A549 (cell line): ENCODE measurements at regions not wholly inside any gene's neighbourhood (a gene's known extent, or its start where the extent isn't known, plus 50 kb on each side); places are given as distances from the start of the nearest gene placed in this dataset.

Source experiments
- ATAC-seq, 2 experiments: fragments of 200-7000 bp in 1 of 2; fragments of >200 bp in 1 of 2; cut with Nextera tagmentation in 1 of 2; cut with Tn5 transposase in 1 of 2; 3 replicates each; pipeline versions ENCODE4 v1.8.0 to v1.9.1; 2018 to 2020; ENCODE audit warnings: mild to moderate bottlenecking in 1 of 2, moderate library complexity in 1 of 2
- CTCF ChIA-PET: fragments of 300-600 bp; sonication (Branson Sonifier 250); formaldehyde crosslinking; extraction: SDS; loops from one replicate; lab custom pipeline; 2021; ENCODE audit warnings: antibody characterized with exemption, inconsistent platforms; lab: Yijun Ruan, JAX
- POLR2A ChIA-PET: fragments of 350-600 bp; formaldehyde crosslinking; extraction: SDS; loops from one replicate; lab custom pipeline; 2021; ENCODE audit warnings: antibody characterized with exemption, inconsistent platforms; lab: Yijun Ruan, JAX
- DNase-seq, 2 experiments: peaks; one replicate each; pipeline versions ENCODE4 v3.0.0 to v3.0.0-alpha.2; 2011 to 2016; ENCODE audit warnings: low read depth in 1 of 2, low spot score in 1 of 2
- FAIRE-seq: peaks from 2 replicates; lab custom pipeline; 2011; peaks lifted over from hg19 to GRCh38; lab: Jason Lieb, UNC
- H3K27ac ChIP-seq, 2 experiments: fragments of >200 bp; sonication (Bioruptor Twin); formaldehyde crosslinking; 3 replicates each; pipeline ENCODE4 v1.5.1; 2016 to 2017
- H3K4me1 ChIP-seq: fragments of >200 bp; sonication (Bioruptor Twin); formaldehyde crosslinking; 3 replicates; pipeline ENCODE4 v1.6.1; 2016
- H3K4me2 ChIP-seq: fragments of >200 bp; sonication (Bioruptor Twin); formaldehyde crosslinking; 3 replicates; pipeline ENCODE4 v1.6.1; 2016
- H3K4me3 ChIP-seq: fragments of >200 bp; sonication (Bioruptor Twin); formaldehyde crosslinking; 3 replicates; pipeline ENCODE4 v1.5.1; 2016
- H3K9me3 ChIP-seq: fragments of >200 bp; sonication (Bioruptor Twin); formaldehyde crosslinking; 3 replicates; pipeline ENCODE4 v1.6.1; 2016
- BCL3 ChIP-seq: fragments of >200 bp; sonication (Bioruptor Twin); formaldehyde crosslinking; IDR thresholded peaks from 3 replicates; pipeline ENCODE4 v1.6.1; 2016
- BHLHE40 ChIP-seq: IDR thresholded peaks from 2 replicates; pipeline ENCODE4 v1.6.1; 2012; ENCODE audit warnings: low read depth, low read length, inconsistent platforms
- CBX8 ChIP-seq: fragments of 200-600 bp; sonication (generic); IDR thresholded peaks from 2 replicates; pipeline ENCODE4 v1.6.1; 2016
- CEBPB ChIP-seq, 2 experiments: fragments of >200 bp in 1 of 2; sonication (Bioruptor Twin) in 1 of 2; formaldehyde crosslinking in 1 of 2; IDR thresholded peaks; 2 replicates each; pipeline ENCODE4 v1.6.1; 2012 to 2016
- EHF ChIP-seq: fragments of 250-450 bp; sonication (Bioruptor Pico); IDR thresholded peaks from 2 replicates; pipeline ENCODE4 v1.5.0; 2020; ENCODE audit warnings: mild to moderate bottlenecking
- EHMT2 ChIP-seq: fragments of 200-600 bp; sonication (generic); IDR thresholded peaks from 2 replicates; pipeline ENCODE4 v1.6.1; 2016; ENCODE audit warnings: antibody characterized with exemption, low read depth, mild to moderate bottlenecking, moderate library complexity
- EP300 ChIP-seq, 2 experiments: fragments of >200 bp; sonication (Bioruptor Twin); formaldehyde crosslinking; IDR thresholded peaks; 2 replicates in 1 of 2; 3 replicates in 1 of 2; pipeline ENCODE4 v1.6.1; 2016 to 2017
- FOSL2 ChIP-seq, 2 experiments: fragments of 450-650 bp in 1 of 2; fragments of >200 bp in 1 of 2; sonication (Bioruptor Twin) in 1 of 2; formaldehyde crosslinking; IDR thresholded peaks; 2 replicates each; pipeline versions ENCODE4 v1.5.0 to v1.6.1; 2016 to 2020; ENCODE audit warnings: mild to moderate bottlenecking in 1 of 2, moderate library complexity in 1 of 2
- HDAC2 ChIP-seq: fragments of 200-600 bp; sonication (generic); IDR thresholded peaks from 2 replicates; pipeline ENCODE4 v1.6.1; 2016
- HEYL ChIP-seq: fragments of 250-450 bp; sonication (Bioruptor Pico); IDR thresholded peaks from 2 replicates; pipeline ENCODE4 v1.8.0; 2021; ENCODE audit warnings: mild to moderate bottlenecking, moderate library complexity
- HOXB5 ChIP-seq: fragments of 250-450 bp; sonication (Bioruptor Pico); IDR thresholded peaks from 2 replicates; pipeline ENCODE4 v1.5.0; 2020; ENCODE audit warnings: mild to moderate bottlenecking, moderate library complexity
- MAZ ChIP-seq: fragments of 150-350 bp; IDR thresholded peaks from 2 replicates; pipeline ENCODE4 v1.6.1; 2014; ENCODE audit warnings: antibody characterized with exemption, low read depth, low read length, borderline replicate concordance
- MYC ChIP-seq: IDR thresholded peaks from 2 replicates; pipeline ENCODE4 v1.6.1; 2012; ENCODE audit warnings: mild to moderate bottlenecking, inconsistent platforms, low read length, improper control_type of control experiment, borderline replicate concordance
- NFE2L2 ChIP-seq: fragments of 150-350 bp; conservative IDR thresholded peaks from 2 replicates; pipeline ENCODE4 v1.6.1; 2014; ENCODE audit warnings: low read length
- POLR2A ChIP-seq: IDR thresholded peaks from 2 replicates; pipeline ENCODE4 v1.6.1; 2012; ENCODE audit warnings: mild to moderate bottlenecking, low read length
- RAD21 ChIP-seq, 2 experiments: fragments of >200 bp in 1 of 2; sonication (Bioruptor Twin) in 1 of 2; formaldehyde crosslinking in 1 of 2; IDR thresholded peaks in 1 of 2; conservative IDR thresholded peaks in 1 of 2; 2 replicates in 1 of 2; 3 replicates in 1 of 2; pipeline ENCODE4 v1.6.1; 2012 to 2018; ENCODE audit warnings: inconsistent platforms in 1 of 2
- REST ChIP-seq: fragments of 200-600 bp; sonication (generic); IDR thresholded peaks from 2 replicates; pipeline ENCODE4 v1.6.1; 2016; ENCODE audit warnings: antibody characterized with exemption, mild to moderate bottlenecking, moderate library complexity
- RNF2 ChIP-seq: fragments of 200-600 bp; sonication (generic); IDR thresholded peaks from 2 replicates; pipeline ENCODE4 v1.6.1; 2016; ENCODE audit warnings: low read depth, mild to moderate bottlenecking, antibody characterized with exemption, moderate library complexity, borderline replicate concordance
- SREBF2 ChIP-seq: fragments of 450-650 bp; IDR thresholded peaks from 2 replicates; pipeline ENCODE4 v1.6.1; 2014; ENCODE audit warnings: mild to moderate bottlenecking, moderate library complexity
- ZC3H11A ChIP-seq: fragments of 450-650 bp; IDR thresholded peaks from 2 replicates; pipeline ENCODE4 v1.6.1; 2014; ENCODE audit warnings: antibody characterized with exemption, mild to moderate bottlenecking
- ZSCAN20 ChIP-seq: fragments of 250-450 bp; sonication (Bioruptor Pico); IDR thresholded peaks from 2 replicates; pipeline ENCODE4 v1.8.0; 2022; ENCODE audit warnings: mild to moderate bottlenecking, moderate library complexity
- WGBS: methylation state at CpG from one replicate; pipeline ENCODE4 v1.1.6; 2017; ENCODE audit errors: missing lambda C conversion rate; 5-methylcytosine and 5-hydroxymethylcytosine counted together
- TF ChIP-seq, protein P1 (sequence below): fragments of >200 bp; sonication (Bioruptor Twin); formaldehyde crosslinking; IDR thresholded peaks from 2 replicates; pipeline ENCODE4 v1.6.1; 2016

DNA sequence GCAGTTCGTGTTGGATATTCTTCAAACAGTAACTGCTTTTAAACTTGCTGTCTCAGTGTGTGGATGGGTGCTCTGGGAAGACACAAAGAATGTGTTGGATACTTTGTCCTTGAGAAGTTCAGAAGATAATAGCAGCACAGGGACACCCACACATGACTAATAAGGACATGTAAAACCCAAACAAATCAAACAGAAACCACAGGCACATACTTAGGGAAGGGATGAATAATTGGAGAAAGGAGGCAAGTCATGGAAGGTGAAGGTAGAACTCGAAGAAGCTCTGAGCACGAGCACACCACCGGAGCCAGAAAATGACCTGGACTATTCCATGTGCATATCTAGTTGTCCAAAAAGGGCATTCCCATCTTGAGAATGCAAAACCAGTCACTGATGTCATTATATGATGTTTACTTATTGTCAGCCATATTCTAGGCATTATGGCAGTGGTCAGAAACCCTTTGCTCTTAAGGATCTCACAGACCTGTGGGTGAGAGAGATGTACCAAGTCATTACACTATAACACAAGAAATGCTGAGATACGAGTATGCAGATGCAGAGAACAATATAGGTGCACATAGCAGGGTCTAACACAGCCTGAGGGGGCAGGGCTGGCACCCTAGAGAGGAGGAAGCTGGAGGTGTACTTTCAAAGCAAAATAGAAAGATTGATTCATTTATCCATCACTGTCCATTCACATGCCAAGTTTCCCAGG lies 152.9 kb downstream of the PIK3R1 start (continued):
- TF ChIP-seq REST (no peak), HDAC2 (no peak), EHF (no peak), NFE2L2 (no peak), MYC (no peak), EP300 (IDR thresholded peaks at IDR 0.05) (no peak), EHMT2 (no peak), SREBF2 (no peak), RAD21 (conservative IDR thresholded peaks at IDR 0.05 in 1 of 2, IDR thresholded peaks at IDR 0.05 in 1 of 2) (no peak)

DNA sequence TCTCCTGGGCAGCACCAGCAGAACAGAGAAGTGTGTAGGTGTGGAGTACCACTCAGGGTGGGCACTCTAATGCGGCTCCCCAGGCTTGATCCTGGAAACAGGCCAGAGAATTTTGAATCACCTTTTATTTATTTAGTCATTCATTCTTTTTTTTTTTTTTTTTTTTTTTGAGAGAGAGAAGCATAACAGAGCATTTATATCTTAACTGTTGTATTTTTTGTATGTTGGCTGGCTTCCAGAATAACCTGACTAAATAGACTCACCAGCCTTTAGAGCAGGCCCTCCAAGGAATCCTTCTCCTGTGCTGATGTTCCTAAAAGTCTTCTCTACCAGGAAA lies 153.4 kb downstream of the PIK3R1 start:
- Histone ChIP-seq H3K4me2 (no peak overlapping the region), H3K9me3 (no peaks in the 10 kb centered on the region), H3K4me3 (no peak overlapping the region), H3K27ac (no peak overlapping the region), H3K4me1 (no peaks in the 10 kb centered on the region)
- DNase-seq (no peak), FAIRE-seq (no peak), ATAC-seq (no peak)
- TF ChIP-seq MAZ (no peak), HOXB5 (CRISPR knock-in tag) (no peak), HEYL (CRISPR knock-in tag) (no peak)
- 29% methylated on average over 1 of the region's 1 CpG for WGBS
- ChIA-PET POLR2A (no interaction called here), CTCF (no interaction called here)

DNA sequence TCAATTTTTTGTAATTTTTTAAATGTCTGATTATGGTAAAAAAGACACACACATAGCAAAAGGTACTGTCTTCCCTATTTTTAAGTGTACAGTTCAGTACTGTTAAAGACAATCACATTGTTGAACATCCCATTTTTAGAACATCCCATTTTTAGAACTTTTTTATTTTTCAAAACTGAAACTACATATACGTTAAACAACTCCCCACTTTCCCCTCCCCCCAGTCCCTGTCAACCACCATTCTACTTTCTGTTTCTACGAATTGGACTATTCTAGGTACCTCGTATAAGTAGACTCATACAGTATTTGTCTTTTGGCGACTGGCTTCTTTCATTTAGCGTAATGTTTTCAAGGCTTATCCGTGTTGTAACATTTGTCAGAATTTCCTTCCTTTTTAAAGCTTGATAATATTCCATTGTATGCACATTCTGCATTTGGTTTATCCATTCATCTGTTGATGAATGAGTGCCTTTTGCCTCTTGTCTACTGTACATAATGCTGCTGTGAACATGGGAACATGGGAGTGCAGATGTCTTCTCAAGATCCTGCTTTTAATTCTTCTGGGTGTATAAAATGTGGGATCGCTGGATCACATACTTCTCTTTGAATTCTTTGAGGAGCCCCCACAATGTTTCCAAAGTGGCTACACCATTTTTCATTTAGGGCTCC lies 154.0 kb downstream of the PIK3R1 start:
- no peak overlapping the region for H3K27ac ChIP-seq
- no peaks in the 10 kb centered on the region for H3K9me3 ChIP-seq
- WGBS, result 77% methylated on average over 7 of the region's 7 CpGs
- no peak overlapping the region for H3K4me3 ChIP-seq
- FAIRE-seq, result no peak
- ChIA-PET CTCF (no interaction called here), POLR2A (no interaction called here)
- ATAC-seq, result no peak
- no peak overlapping the region for H3K4me2 ChIP-seq
- no peaks in the 10 kb centered on the region for H3K4me1 ChIP-seq
- no peak for TF ChIP-seq FOSL2 (IDR thresholded peaks at IDR 0.05)
- TF ChIP-seq FOSL2 (CRISPR knock-in tag; IDR thresholded peaks at IDR 0.05), result no peak
- TF ChIP-seq RNF2, result no peak
- TF ChIP-seq CBX8, result no peak
- TF ChIP-seq, protein P1, sequence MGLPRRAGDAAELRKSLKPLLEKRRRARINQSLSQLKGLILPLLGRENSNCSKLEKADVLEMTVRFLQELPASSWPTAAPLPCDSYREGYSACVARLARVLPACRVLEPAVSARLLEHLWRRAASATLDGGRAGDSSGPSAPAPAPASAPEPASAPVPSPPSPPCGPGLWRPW, result no peak
- no peak for TF ChIP-seq BHLHE40
- TF ChIP-seq MYC, result no peak
- no peak for TF ChIP-seq POLR2A
- TF ChIP-seq CEBPB (IDR thresholded peaks at IDR 0.05), result no peak
- no peak for TF ChIP-seq ZSCAN20 (CRISPR knock-in tag)
- no peak for TF ChIP-seq BCL3
- no peak for TF ChIP-seq NFE2L2
- TF ChIP-seq ZC3H11A, result no peak
- TF ChIP-seq HOXB5 (CRISPR knock-in tag), result no peak
- no peak for DNase-seq
